Keratinocyte (primary cell): ENCODE measurements at regions not wholly inside any gene's neighbourhood (a gene's known extent, or its start where the extent isn't known, plus 50 kb on each side); places are given as distances from the start of the nearest gene placed in this dataset.

Experiments
- DNase-seq: peaks from one replicate; pipeline ENCODE4 v3.0.0-alpha.2; 2011; ENCODE audit warnings: low read depth, missing footprints, low spot score
- FAIRE-seq: peaks from 2 replicates; lab custom pipeline; 2011; peaks lifted over from hg19 to GRCh38; lab: Jason Lieb, UNC
- H2AFZ ChIP-seq: 2 replicates; pipeline ENCODE4 v1.6.0; 2012; ENCODE audit warnings: low read length, control low read depth, inconsistent platforms; ENCODE audit not compliant: control insufficient read depth
- H3K27ac ChIP-seq: 2 replicates; pipeline ENCODE4 v1.5.1; 2011; ENCODE audit warnings: low read length; ENCODE audit not compliant: control insufficient read depth, insufficient read depth
- H3K27me3 ChIP-seq: 3 replicates; pipeline ENCODE4 v1.6.0; 2011; ENCODE audit warnings: low read length; ENCODE audit not compliant: control insufficient read depth, insufficient read depth; ENCODE audit errors: extremely low read depth
- H3K36me3 ChIP-seq, 2 experiments: 2 replicates in 1 of 2; 3 replicates in 1 of 2; pipeline ENCODE4 v1.5.1; 2011; ENCODE audit warnings: low read length in 2 of 2, mild to moderate bottlenecking in 1 of 2; ENCODE audit not compliant: control insufficient read depth in 2 of 2, insufficient read depth in 2 of 2; ENCODE audit errors: extremely low read depth in 1 of 2
- H3K4me1 ChIP-seq: 3 replicates; pipeline ENCODE4 v1.5.1; 2011; ENCODE audit warnings: low read length; ENCODE audit not compliant: control insufficient read depth, insufficient read depth; ENCODE audit errors: extremely low read depth
- H3K4me2 ChIP-seq: 3 replicates; pipeline ENCODE4 v1.6.0; 2011; ENCODE audit warnings: low read depth, low read length; ENCODE audit not compliant: control insufficient read depth, insufficient read depth; ENCODE audit errors: extremely low read depth
- H3K4me3 ChIP-seq, 3 experiments: fragments of 200-600 bp in 1 of 3; sonication (generic) in 1 of 3; 2 replicates in 2 of 3; 3 replicates in 1 of 3; pipeline ENCODE4 v1.5.1; 2011 to 2016; ENCODE audit warnings: low read length in 3 of 3, mild to moderate bottlenecking in 3 of 3, control low read depth in 2 of 3, inconsistent platforms in 1 of 3, low read depth in 1 of 3, mixed read lengths in 1 of 3, mixed run types in 1 of 3, moderate library complexity in 1 of 3; ENCODE audit not compliant: control insufficient read depth in 2 of 3, insufficient read depth in 2 of 3; ENCODE audit errors: extremely low read depth in 1 of 3
- H3K79me2 ChIP-seq: 2 replicates; pipeline ENCODE4 v1.6.0; 2012; ENCODE audit warnings: low read length; ENCODE audit not compliant: control insufficient read depth, insufficient read depth
- H3K9ac ChIP-seq: 3 replicates; pipeline ENCODE4 v1.6.0; 2011; ENCODE audit warnings: low read length; ENCODE audit not compliant: control insufficient read depth, insufficient read depth; ENCODE audit errors: extremely low read depth
- H3K9me1 ChIP-seq: 3 replicates; pipeline ENCODE4 v1.6.0; 2011; ENCODE audit warnings: low read length; ENCODE audit not compliant: control insufficient read depth, insufficient read depth; ENCODE audit errors: extremely low read depth
- H3K9me3 ChIP-seq: 2 replicates; pipeline ENCODE4 v1.5.1; 2012; ENCODE audit warnings: low read depth, low read length; ENCODE audit not compliant: control insufficient read depth
- H4K20me1 ChIP-seq: 3 replicates; pipeline ENCODE4 v1.6.0; 2011; ENCODE audit warnings: low read length; ENCODE audit not compliant: control insufficient read depth, insufficient read depth; ENCODE audit errors: extremely low read depth
- EZH2 ChIP-seq: IDR thresholded peaks from one replicate; pipeline ENCODE4 v1.6.1; 2012; ENCODE audit warnings: inconsistent platforms, mild to moderate bottlenecking, low read length, moderate library complexity
- dilution Hi-C: fragments of 300-500 bp; cut with MboI; formaldehyde crosslinking; loops from one replicate; pipeline ENCODE4 v1.7.0; 2020; ENCODE audit warnings: low sequenced_read_pairs; ENCODE audit not compliant: extremely low pct_ligation_motif_present
- TF ChIP-seq, protein P1 (sequence below), 3 experiments: IDR thresholded peaks in 1 of 3; conservative IDR thresholded peaks in 1 of 3; optimal IDR thresholded peaks in 1 of 3; 2 replicates in 2 of 3; 3 replicates in 1 of 3; pipeline versions ENCODE3 to v1.5.1; 2011; ENCODE audit warnings: low read length in 3 of 3, mild to moderate bottlenecking in 3 of 3, moderate library complexity in 2 of 3, control low read depth in 1 of 3, inconsistent platforms in 1 of 3; ENCODE audit not compliant: insufficient read depth in 2 of 3; ENCODE audit errors: extremely low read depth in 1 of 3

- no peaks in the 10 kb centered on the region for H3K36me3 ChIP-seq
- DNase-seq (no peak), FAIRE-seq (no peak)
- no peak overlapping the region for H2AFZ ChIP-seq
- no peak overlapping the region for H3K4me3 ChIP-seq
- TF ChIP-seq, protein P1, sequence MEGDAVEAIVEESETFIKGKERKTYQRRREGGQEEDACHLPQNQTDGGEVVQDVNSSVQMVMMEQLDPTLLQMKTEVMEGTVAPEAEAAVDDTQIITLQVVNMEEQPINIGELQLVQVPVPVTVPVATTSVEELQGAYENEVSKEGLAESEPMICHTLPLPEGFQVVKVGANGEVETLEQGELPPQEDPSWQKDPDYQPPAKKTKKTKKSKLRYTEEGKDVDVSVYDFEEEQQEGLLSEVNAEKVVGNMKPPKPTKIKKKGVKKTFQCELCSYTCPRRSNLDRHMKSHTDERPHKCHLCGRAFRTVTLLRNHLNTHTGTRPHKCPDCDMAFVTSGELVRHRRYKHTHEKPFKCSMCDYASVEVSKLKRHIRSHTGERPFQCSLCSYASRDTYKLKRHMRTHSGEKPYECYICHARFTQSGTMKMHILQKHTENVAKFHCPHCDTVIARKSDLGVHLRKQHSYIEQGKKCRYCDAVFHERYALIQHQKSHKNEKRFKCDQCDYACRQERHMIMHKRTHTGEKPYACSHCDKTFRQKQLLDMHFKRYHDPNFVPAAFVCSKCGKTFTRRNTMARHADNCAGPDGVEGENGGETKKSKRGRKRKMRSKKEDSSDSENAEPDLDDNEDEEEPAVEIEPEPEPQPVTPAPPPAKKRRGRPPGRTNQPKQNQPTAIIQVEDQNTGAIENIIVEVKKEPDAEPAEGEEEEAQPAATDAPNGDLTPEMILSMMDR (optimal IDR thresholded peaks at IDR 0.05 in 1 of 3, IDR thresholded peaks at IDR 0.05 in 1 of 3, conservative IDR thresholded peaks at IDR 0.05 in 1 of 3; ENCODE audit: extremely low read depth in 1 of 3, insufficient read depth in 2 of 3, low read length in 3 of 3) = no peak
- TF ChIP-seq EZH2 = no peak
- no peaks in the 10 kb centered on the region for H3K79me2 ChIP-seq
- H3K27me3 ChIP-seq = no peaks in the 10 kb centered on the region
- no peaks in the 10 kb centered on the region for H3K9me3 ChIP-seq
- no peak overlapping the region for H3K27ac ChIP-seq
- no peaks in the 10 kb centered on the region for H3K4me1 ChIP-seq
- dilution Hi-C loops = no loop called here
- no peak overlapping the region for H3K4me2 ChIP-seq
- no peak overlapping the region for H3K9ac ChIP-seq
- no peaks in the 10 kb centered on the region for H3K9me1 ChIP-seq
- no peaks in the 10 kb centered on the region for H4K20me1 ChIP-seq
These were observed 407.8 kb downstream of the ZNF536 start for GRCh38 chr19:30780032-30780431.

DNA sequence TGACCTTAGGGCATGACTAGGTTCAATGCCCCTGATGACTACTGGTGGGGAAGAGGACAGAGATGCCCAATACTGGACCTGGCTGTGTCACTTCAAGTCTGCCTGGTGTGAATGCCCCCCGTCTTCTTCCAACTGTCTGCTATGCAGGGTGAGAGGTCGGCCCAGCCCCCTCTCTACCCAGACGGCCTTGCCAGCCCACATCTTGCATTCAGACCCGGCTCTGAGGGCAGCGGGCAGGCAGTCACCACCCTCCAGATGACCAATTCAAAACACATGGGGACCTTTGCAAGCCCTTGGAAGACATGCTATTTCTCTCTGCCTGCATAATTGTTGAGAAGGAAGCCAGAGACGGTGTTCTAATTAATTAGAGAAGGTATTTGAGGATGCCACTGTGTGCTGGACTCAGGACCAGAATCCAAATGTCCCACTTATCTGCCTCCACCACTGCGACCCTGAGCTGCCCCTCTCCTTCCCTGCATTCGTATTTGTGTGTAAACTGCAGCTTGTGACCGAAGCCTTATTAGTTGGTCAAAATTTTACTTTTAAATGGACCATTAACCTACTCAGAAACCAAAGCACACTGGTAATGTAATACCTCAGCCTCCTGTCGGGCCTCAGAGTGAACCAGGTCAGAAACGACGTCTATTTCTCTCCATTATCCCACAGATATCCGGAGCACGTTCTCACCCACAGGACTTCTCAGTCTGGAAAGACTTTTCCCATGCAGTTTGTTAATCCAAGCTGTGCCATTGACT lies 407.0 kb downstream of the ZNF536 start:
- FAIRE-seq (no peak), DNase-seq (no peak)
- no peak overlapping the region for H3K9ac ChIP-seq
- H2AFZ ChIP-seq = no peak overlapping the region
- H3K4me1 ChIP-seq = no peaks in the 10 kb centered on the region
- no peak overlapping the region for H3K4me3 ChIP-seq
- no peaks in the 10 kb centered on the region for H3K79me2 ChIP-seq
- no peaks in the 10 kb centered on the region for H3K9me3 ChIP-seq
- no peak overlapping the region for H3K4me2 ChIP-seq
- TF ChIP-seq, protein P1 (optimal IDR thresholded peaks at IDR 0.05 in 1 of 3, IDR thresholded peaks at IDR 0.05 in 1 of 3, conservative IDR thresholded peaks at IDR 0.05 in 1 of 3; ENCODE audit: extremely low read depth in 1 of 3, insufficient read depth in 2 of 3, low read length in 3 of 3) = no peak
- no peak for TF ChIP-seq EZH2
- no peaks in the 10 kb centered on the region for H3K9me1 ChIP-seq
- dilution Hi-C loops = no loop called here
- no peaks in the 10 kb centered on the region for H3K27me3 ChIP-seq
- no peaks in the 10 kb centered on the region for H3K36me3 ChIP-seq
- H3K27ac ChIP-seq = no peak overlapping the region
- no peaks in the 10 kb centered on the region for H4K20me1 ChIP-seq
